C4-2B (cell line): ENCODE measurements at regions not wholly inside any gene's neighbourhood (a gene's known extent, or its start where the extent isn't known, plus 50 kb on each side); places are given as distances from the start of the nearest gene placed in this dataset.

Experiments used
- H3K27ac ChIP-seq: fragments of 450-650 bp; 2 replicates; pipeline ENCODE4 v1.5.1; 2017
- ZFX ChIP-seq: fragments of 450-650 bp; IDR thresholded peaks from 2 replicates; pipeline ENCODE4 v1.6.1; 2017
- TF ChIP-seq, protein P1 (sequence below): fragments of 450-650 bp; conservative IDR thresholded peaks from 2 replicates; pipeline ENCODE4 v1.5.1; 2017; ENCODE audit warnings: mild to moderate bottlenecking

DNA sequence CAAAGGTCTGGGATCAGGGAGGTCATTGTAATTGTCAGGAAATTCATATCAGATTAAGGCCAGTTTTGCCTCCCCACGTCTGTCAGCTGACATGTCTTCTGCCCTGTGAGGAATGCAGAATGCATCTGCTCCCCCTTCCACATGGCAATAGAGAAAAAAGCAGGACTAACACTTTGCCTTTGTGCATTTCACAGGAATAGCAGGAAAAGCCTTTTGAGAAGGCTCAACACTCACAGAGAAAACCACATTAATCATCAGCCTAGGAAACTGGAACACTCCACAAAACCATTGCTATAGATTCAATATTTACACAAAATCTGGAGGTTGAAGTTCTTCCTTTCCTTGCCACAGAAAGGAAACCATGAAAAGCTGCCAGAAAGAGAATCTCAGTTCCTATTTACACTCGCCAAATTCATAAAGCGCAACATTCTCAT is 165.2 kb upstream of the HES1 start:
- peak overlapping the region; percentile 24 for H3K27ac ChIP-seq
- TF ChIP-seq ZFX: no peak
- TF ChIP-seq, protein P1, sequence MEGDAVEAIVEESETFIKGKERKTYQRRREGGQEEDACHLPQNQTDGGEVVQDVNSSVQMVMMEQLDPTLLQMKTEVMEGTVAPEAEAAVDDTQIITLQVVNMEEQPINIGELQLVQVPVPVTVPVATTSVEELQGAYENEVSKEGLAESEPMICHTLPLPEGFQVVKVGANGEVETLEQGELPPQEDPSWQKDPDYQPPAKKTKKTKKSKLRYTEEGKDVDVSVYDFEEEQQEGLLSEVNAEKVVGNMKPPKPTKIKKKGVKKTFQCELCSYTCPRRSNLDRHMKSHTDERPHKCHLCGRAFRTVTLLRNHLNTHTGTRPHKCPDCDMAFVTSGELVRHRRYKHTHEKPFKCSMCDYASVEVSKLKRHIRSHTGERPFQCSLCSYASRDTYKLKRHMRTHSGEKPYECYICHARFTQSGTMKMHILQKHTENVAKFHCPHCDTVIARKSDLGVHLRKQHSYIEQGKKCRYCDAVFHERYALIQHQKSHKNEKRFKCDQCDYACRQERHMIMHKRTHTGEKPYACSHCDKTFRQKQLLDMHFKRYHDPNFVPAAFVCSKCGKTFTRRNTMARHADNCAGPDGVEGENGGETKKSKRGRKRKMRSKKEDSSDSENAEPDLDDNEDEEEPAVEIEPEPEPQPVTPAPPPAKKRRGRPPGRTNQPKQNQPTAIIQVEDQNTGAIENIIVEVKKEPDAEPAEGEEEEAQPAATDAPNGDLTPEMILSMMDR: no peak

DNA sequence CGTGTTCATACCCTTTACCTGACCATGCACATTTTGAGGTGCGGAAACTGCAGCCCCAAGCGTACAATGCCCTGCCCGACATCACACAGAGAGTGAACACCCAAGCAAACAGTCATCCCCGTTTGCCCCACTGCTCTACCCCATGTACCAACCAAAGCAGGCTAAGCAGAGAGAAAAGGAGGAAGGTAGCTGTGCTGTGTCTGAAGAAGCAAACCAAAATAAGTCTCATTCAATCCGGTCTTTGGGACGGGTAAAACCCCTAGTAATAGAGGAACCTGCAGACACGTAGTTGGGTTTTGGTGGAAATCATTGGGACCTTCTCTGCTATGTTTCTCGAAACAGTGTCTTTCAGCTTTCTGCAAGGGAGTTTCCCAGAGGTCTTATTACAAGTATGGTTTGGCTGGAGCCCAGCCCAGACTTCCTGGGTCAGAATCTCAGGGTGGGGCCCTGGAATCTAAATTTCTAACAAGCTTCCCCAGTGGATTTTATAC is 164.6 kb upstream of the HES1 start:
- H3K27ac ChIP-seq: peak overlapping the region; percentile 24
- no peak for TF ChIP-seq ZFX
- TF ChIP-seq, protein P1: no peak

DNA sequence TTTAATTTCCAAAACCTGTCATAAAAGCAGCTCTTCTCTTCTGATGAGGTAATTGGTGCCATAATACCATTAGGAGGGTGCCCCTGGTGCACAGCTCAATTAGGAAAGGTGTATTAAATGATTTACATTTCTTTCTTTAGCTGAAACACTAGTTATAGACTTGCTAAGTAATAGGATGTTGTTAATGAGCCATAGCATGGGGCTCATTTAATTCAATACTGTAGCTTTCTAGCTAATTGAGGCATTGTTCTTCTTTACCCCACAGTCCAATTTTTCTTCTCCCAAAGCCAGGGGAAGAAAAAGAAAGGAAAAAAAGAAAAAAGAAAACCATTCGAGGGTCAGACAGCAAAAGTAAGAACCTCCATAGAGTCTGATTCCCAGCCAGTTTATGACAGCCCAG is 164.0 kb upstream of the HES1 start:
- TF ChIP-seq, protein P1: no peak
- no peak for TF ChIP-seq ZFX
- H3K27ac ChIP-seq: no peak overlapping the region

DNA sequence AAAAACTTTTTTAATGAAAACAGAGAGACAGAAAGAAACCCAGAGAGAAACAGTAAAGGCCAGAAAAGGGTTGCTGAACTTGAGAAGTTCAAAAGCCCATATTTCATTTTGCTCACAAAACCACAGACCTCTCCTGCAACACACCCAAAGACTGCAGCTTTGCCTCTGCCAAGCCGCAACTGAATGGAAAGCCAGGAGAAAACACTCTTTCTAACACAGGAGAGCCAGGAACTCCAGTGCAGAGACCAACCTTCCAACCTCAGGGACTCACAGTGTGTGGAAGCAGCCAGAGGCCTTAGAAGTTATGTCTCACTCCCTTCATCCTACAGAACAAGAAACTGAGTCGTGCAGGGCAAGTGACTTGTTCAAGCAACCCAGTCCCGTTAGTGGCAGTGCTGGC is 163.1 kb upstream of the HES1 start:
- TF ChIP-seq ZFX: no peak
- TF ChIP-seq, protein P1: no peak
- H3K27ac ChIP-seq: no peak overlapping the region

DNA sequence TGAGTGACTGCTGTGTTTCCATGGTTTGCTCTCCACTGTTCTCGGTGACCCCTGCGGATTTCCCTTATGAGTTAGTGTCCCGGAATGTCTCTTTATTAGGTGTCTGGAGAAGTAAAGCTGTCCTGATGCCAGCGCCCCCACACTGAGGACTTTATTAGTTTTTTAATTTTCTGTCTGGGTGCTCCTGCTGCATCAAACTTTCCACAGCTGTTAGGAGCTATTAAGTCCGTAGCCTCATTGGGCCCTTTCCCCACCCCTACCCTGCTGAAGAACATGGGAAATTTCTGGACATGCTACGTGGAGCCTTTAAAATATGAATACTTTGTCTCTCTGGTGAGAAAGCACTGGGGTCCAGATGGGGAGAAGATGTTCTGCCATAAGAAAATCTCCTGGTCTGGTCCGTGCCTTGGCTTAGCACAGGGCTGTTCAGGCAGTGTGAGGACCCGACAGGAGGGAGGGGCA is 161.7 kb upstream of the HES1 start:
- TF ChIP-seq, protein P1: no peak
- TF ChIP-seq ZFX: no peak
- no peak overlapping the region for H3K27ac ChIP-seq

DNA sequence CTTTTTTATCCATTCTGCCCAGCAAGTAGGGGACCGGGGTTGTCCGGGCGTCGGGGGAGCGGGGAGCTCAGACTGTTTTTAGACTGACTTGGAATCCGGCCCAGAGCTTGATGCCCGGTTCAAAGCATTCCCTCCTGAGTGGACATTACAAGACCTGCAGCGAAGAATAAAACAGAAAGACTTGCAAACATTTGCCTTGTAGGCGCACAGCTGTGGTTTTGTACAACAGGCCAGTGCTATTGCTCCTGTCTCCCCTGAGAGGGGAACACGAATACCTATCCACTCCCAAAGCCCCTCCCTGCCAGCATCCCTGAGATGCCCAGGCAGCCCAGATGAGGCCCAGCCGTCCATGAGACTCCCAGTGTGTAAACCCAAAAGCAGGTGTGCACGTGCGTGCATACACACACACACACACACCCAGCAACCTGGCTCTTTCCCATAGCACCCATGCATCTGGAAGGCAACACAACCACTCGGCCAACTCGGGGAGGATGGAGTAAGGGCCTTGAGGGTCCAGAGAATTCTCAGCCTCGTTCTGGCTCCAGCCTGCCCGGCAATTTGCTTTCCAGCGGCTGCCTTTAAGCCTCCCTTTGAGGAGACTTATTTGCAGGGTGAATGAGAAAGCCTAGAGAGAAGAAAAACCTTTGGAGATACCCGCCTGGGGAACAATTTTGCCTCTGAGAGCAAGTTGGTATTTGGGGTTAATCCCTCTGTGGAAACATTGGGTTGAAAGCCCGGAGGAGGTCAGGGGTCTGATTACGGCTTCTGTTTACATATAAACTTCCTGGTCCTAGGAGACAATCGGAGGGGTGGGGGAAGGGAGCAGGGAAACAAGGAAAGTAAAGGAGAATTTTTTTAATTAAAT is 161.0 kb upstream of the HES1 start:
- no peak for TF ChIP-seq ZFX
- TF ChIP-seq, protein P1: no peak
- H3K27ac ChIP-seq: peak overlapping the region; percentile 31

DNA sequence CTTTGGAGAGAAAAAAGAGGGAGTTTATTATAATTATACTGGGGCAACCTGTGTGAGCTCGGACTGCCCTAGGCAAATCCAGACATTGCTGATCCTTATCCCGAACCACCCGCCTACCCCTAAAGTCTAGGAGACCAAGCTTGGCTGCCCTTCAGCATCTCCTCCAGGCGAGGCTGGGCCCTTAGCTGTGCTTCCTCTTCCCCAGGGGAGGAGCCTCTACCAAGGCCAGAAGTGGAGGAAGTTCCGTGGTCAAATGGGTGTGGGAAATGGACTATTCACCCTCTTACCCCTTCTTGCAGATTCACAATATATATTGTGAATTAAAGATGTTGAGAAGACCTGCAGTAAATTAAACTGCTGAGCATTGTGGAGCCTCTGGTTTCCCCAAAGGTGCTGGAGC is 158.3 kb upstream of the HES1 start:
- TF ChIP-seq, protein P1: no peak
- no peak for TF ChIP-seq ZFX
- H3K27ac ChIP-seq: no peak overlapping the region
